Endothelial cell of umbilical vein (primary cell): ENCODE measurements at regions not wholly inside any gene's neighbourhood (a gene's known extent, or its start where the extent isn't known, plus 50 kb on each side); places are given as distances from the start of the nearest gene placed in this dataset.

Experiments used
- FOS ChIP-seq: IDR thresholded peaks from 2 replicates; pipeline ENCODE4 v1.6.1; 2011; ENCODE audit warnings: mild to moderate bottlenecking, low read length, moderate library complexity, borderline replicate concordance; ENCODE audit not compliant: insufficient read depth
- POLR2AphosphoS5 ChIP-seq: IDR thresholded peaks from 2 replicates; pipeline ENCODE4 v1.6.1; 2012; ENCODE audit warnings: low read depth, mild to moderate bottlenecking, control low read depth, low read length, moderate library complexity; ENCODE audit not compliant: insufficient read depth
- TF ChIP-seq, protein P1 (sequence below), 2 donors: IDR thresholded peaks; 1 replicate in 1 of 2; 2 replicates in 1 of 2; pipeline ENCODE4 v1.5.1; 2011; ENCODE audit warnings: low read length in 2 of 2, mild to moderate bottlenecking in 2 of 2, moderate library complexity in 2 of 2, control low read depth in 1 of 2, inconsistent platforms in 1 of 2, low read depth in 1 of 2; ENCODE audit not compliant: insufficient read depth in 1 of 2; ENCODE audit errors: extremely low read depth in 1 of 2
- TF ChIP-seq, protein P2 (sequence below): IDR thresholded peaks from 2 replicates; pipeline ENCODE4 v1.6.1; 2011; ENCODE audit not compliant: insufficient read depth, insufficient read length

- TF ChIP-seq, protein P1, sequence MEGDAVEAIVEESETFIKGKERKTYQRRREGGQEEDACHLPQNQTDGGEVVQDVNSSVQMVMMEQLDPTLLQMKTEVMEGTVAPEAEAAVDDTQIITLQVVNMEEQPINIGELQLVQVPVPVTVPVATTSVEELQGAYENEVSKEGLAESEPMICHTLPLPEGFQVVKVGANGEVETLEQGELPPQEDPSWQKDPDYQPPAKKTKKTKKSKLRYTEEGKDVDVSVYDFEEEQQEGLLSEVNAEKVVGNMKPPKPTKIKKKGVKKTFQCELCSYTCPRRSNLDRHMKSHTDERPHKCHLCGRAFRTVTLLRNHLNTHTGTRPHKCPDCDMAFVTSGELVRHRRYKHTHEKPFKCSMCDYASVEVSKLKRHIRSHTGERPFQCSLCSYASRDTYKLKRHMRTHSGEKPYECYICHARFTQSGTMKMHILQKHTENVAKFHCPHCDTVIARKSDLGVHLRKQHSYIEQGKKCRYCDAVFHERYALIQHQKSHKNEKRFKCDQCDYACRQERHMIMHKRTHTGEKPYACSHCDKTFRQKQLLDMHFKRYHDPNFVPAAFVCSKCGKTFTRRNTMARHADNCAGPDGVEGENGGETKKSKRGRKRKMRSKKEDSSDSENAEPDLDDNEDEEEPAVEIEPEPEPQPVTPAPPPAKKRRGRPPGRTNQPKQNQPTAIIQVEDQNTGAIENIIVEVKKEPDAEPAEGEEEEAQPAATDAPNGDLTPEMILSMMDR (IDR thresholded peaks at IDR 0.05; ENCODE audit: extremely low read depth in 1 of 2, insufficient read depth in 1 of 2, low read depth in 1 of 2, low read length in 2 of 2) = no peak
- TF ChIP-seq POLR2AphosphoS5 (no peak), FOS (no peak)
- TF ChIP-seq, protein P2, sequence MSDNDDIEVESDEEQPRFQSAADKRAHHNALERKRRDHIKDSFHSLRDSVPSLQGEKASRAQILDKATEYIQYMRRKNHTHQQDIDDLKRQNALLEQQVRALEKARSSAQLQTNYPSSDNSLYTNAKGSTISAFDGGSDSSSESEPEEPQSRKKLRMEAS = no peak
Observed at GRCh38 chr16:85311741-85312140, 199.5 kb upstream of the CIBAR2 start.
